ENCODE measurements at regions not wholly inside any gene's neighbourhood (a gene's known extent, or its start where the extent isn't known, plus 50 kb on each side); places are given as distances from the start of the nearest gene placed in this dataset.

- TF ChIP-seq CTCF (IDR thresholded peaks at IDR 0.05) (no peak), POLR2A (IDR thresholded peaks at IDR 0.05) (no peak), POLR2AphosphoS5 (IDR thresholded peaks at IDR 0.05) (no peak), EP300 (IDR thresholded peaks at IDR 0.05) (no peak)
Observed at GRCh38 chr3:67883766-67884165, 229.4 kb upstream of the SUCLG2 start.

All from sigmoid colon (tissue), 4 donors.